OCI-LY7 (cell line): ENCODE measurements at regions not wholly inside any gene's neighbourhood (a gene's known extent, or its start where the extent isn't known, plus 50 kb on each side); places are given as distances from the start of the nearest gene placed in this dataset.

Experiments
- BruUV-seq: library from RNA; stranded (reverse); fragments of 400-500 nt; replicated peaks from 2 replicates; lab custom pipeline; 2021; lab: Mats Ljungman, UMichigan
- CTCF ChIA-PET: fragments of 300-600 bp; sonication (Branson Sonifier 250); formaldehyde crosslinking; loops from one replicate; lab custom pipeline; 2022; ENCODE audit warnings: antibody characterized with exemption; ENCODE audit not compliant: unreplicated experiment; lab: Charles Lee
- POLR2A ChIA-PET: fragments of 300-600 bp; sonication (Branson Sonifier 250); formaldehyde crosslinking; loops from one replicate; lab custom pipeline; 2022; ENCODE audit warnings: antibody characterized with exemption; lab: Charles Lee
- DNase-seq: peaks from one replicate; pipeline ENCODE4 v3.0.0-alpha.2; 2015; ENCODE audit warnings: low spot score
- H2AFZ ChIP-seq: fragments of 200-600 bp; sonication (generic), shearing (Covaris generic); 2 replicates; pipeline ENCODE4 v1.6.1; 2014; ENCODE audit warnings: mild to moderate bottlenecking, antibody characterized with exemption, low read length, moderate library complexity
- H3K27ac ChIP-seq: fragments of 200-600 bp; sonication (generic); 2 replicates; pipeline ENCODE4 v1.5.1; 2014; ENCODE audit warnings: mixed run types, low read depth, mild to moderate bottlenecking, moderate library complexity, low read length, inconsistent platforms; ENCODE audit not compliant: poor library complexity, severe bottlenecking
- H3K36me3 ChIP-seq: fragments of 200-600 bp; sonication (generic); 2 replicates; pipeline ENCODE4 v1.6.1; 2014; ENCODE audit warnings: mild to moderate bottlenecking, antibody characterized with exemption, low read length, moderate library complexity, mixed read lengths; ENCODE audit not compliant: insufficient read depth
- H3K4me1 ChIP-seq: fragments of 200-600 bp; sonication (generic); 2 replicates; pipeline ENCODE4 v1.5.1; 2014; ENCODE audit warnings: mild to moderate bottlenecking, low read length; ENCODE audit not compliant: insufficient read depth, poor library complexity, severe bottlenecking
- H3K4me2 ChIP-seq: fragments of 200-600 bp; sonication (generic); 2 replicates; pipeline ENCODE4 v1.6.1; 2014; ENCODE audit warnings: mild to moderate bottlenecking, low read length
- H3K4me3 ChIP-seq: fragments of 200-600 bp; sonication (generic); 2 replicates; pipeline ENCODE4 v1.5.1; 2014; ENCODE audit warnings: mild to moderate bottlenecking, low read depth, low read length; ENCODE audit not compliant: poor library complexity, severe bottlenecking
- H3K79me2 ChIP-seq: fragments of 200-600 bp; sonication (generic); 2 replicates; pipeline ENCODE4 v1.6.1; 2016; ENCODE audit warnings: low read depth, mild to moderate bottlenecking, low read length, moderate library complexity, mixed read lengths; ENCODE audit not compliant: insufficient read depth
- H3K9me2 ChIP-seq: fragments of 200-600 bp; sonication (generic); 2 replicates; pipeline ENCODE4 v1.6.1; 2016; ENCODE audit warnings: mild to moderate bottlenecking, low read length, mixed read lengths; ENCODE audit not compliant: insufficient read depth
- H3K9me3 ChIP-seq: fragments of 200-600 bp; sonication (generic); 2 replicates; pipeline ENCODE4 v1.6.1; 2014; ENCODE audit warnings: mild to moderate bottlenecking, mixed run types, low read length, mixed read lengths
- H4K20me1 ChIP-seq: fragments of 200-600 bp; sonication (generic); 2 replicates; pipeline ENCODE4 v1.6.1; 2014; ENCODE audit warnings: mild to moderate bottlenecking, antibody characterized with exemption, low read length, moderate library complexity, mixed read lengths; ENCODE audit not compliant: insufficient read depth
- EZH2phosphoT487 ChIP-seq: fragments of 200-600 bp; sonication (generic); IDR thresholded peaks from 2 replicates; pipeline ENCODE4 v1.6.1; 2018; ENCODE audit warnings: low read depth, borderline replicate concordance, mild to moderate bottlenecking, mixed run types, antibody characterized with exemption, low read length, moderate library complexity, mixed read lengths
- intact Hi-C: fragments of 100-400 bp; cut with micrococcal nuclease; formaldehyde crosslinking; loops from one replicate; pipeline ENCODE4 v1.10.0; 2022; ENCODE audit not compliant: unreplicated experiment
- TF ChIP-seq, protein P1 (sequence below): fragments of 200-600 bp; sonication (generic); conservative IDR thresholded peaks from 2 replicates; pipeline ENCODE4 v1.5.1; 2014; ENCODE audit warnings: mild to moderate bottlenecking, antibody characterized with exemption, low read length, moderate library complexity, mixed read lengths

DNA sequence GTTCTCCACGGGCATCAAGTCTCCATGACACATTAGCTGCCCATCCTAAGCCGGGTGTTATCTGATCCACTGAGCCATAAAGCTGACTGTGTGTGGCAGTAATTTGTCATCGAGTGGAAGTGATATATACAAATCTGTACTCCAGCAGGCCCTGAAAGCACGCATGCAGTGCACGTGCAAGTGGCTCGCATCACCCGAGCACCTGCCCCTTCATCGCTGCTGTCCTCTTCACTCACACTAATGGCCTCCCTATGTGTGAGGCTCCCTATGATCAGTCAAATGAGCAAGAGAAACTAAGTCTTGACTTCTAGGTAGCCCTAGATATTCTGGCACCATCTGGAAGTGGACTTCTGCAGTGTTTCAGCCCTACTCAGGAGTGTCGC, 248.6 kb downstream of the MATN1 start:
- no peak overlapping the region for H3K4me2 ChIP-seq
- H2AFZ ChIP-seq = no peak overlapping the region
- no peak overlapping the region for H3K27ac ChIP-seq
- no TSS peak for BruUV-seq
- no peaks in the 10 kb centered on the region for H3K4me1 ChIP-seq
- TF ChIP-seq, protein P1, sequence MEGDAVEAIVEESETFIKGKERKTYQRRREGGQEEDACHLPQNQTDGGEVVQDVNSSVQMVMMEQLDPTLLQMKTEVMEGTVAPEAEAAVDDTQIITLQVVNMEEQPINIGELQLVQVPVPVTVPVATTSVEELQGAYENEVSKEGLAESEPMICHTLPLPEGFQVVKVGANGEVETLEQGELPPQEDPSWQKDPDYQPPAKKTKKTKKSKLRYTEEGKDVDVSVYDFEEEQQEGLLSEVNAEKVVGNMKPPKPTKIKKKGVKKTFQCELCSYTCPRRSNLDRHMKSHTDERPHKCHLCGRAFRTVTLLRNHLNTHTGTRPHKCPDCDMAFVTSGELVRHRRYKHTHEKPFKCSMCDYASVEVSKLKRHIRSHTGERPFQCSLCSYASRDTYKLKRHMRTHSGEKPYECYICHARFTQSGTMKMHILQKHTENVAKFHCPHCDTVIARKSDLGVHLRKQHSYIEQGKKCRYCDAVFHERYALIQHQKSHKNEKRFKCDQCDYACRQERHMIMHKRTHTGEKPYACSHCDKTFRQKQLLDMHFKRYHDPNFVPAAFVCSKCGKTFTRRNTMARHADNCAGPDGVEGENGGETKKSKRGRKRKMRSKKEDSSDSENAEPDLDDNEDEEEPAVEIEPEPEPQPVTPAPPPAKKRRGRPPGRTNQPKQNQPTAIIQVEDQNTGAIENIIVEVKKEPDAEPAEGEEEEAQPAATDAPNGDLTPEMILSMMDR = no peak
- no peak for TF ChIP-seq EZH2phosphoT487
- no peaks in the 10 kb centered on the region for H3K9me2 ChIP-seq
- H3K4me3 ChIP-seq = no peak overlapping the region
- H3K9me3 ChIP-seq = no peaks in the 10 kb centered on the region
- H3K36me3 ChIP-seq = no peaks in the 10 kb centered on the region
- CTCF ChIA-PET = interaction anchor here (0.6 kb wide), 1 partner anchor 218 kb away, joined by 3 read pairs; no protein-coding TSS in a partner anchor
- POLR2A ChIA-PET = no interaction called here
- no peaks in the 10 kb centered on the region for H3K79me2 ChIP-seq
- no peaks in the 10 kb centered on the region for H4K20me1 ChIP-seq
- DNase-seq = no peak
- intact Hi-C loops = no loop called here

DNA sequence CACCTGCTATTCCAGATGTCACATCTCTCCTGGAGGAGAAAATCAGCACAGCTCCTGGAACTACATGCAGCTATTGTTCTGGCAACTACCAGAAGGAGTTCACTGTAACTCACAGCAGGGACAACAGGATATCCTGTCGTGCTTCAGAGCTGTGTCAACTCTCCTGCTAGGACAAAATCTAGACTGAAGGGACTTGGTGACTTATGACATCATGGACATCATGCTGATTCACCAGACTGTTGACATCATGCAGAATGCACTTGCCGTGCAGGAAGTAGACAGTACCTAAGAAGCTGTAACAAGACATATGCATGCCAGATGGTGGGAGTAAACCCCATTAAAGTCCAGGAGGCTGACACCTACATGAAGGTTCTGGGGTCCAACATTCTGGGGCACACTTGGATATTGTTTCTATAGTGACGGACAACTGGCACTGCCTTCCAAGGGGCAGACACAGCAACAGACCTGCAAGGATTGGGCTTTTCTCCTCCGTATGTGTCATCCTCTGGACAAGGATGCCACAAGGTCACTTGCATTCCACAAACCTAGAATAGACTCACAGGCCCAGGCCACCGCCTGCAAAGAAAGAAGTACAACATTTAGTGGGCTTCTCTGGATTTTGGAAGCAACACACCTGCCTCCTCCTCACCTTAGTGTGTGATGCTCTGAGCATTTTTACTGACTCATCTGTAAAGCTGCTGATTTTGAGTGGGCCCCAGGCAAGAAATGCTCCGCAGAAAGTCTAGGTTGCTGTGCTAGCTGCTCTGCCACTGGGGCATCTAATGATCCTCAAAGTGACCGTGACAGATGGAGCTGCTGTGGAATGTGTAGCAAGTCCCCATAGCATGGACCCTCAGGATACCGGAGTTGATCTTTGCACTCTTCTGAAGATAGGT, 249.2 kb downstream of the MATN1 start:
- DNase-seq = no peak
- POLR2A ChIA-PET = no interaction called here
- intact Hi-C loops = no loop called here

More for the DNA sequence above, 249.2 kb downstream of the MATN1 start:
- CTCF ChIA-PET = interaction anchor here (0.6 kb wide), 1 partner anchor 14 kb away, joined by 4 read pairs; no protein-coding TSS in a partner anchor
- H3K4me3 ChIP-seq = no peak overlapping the region
- no peaks in the 10 kb centered on the region for H3K4me1 ChIP-seq
- no TSS peak for BruUV-seq
- H3K9me2 ChIP-seq = no peaks in the 10 kb centered on the region
- no peaks in the 10 kb centered on the region for H3K9me3 ChIP-seq
- TF ChIP-seq, protein P1 = no peak
- no peak for TF ChIP-seq EZH2phosphoT487
- no peak overlapping the region for H2AFZ ChIP-seq
- H3K27ac ChIP-seq = no peak overlapping the region
- H3K36me3 ChIP-seq = no peaks in the 10 kb centered on the region
- H3K79me2 ChIP-seq = no peaks in the 10 kb centered on the region
- H3K4me2 ChIP-seq = no peak overlapping the region
- no peaks in the 10 kb centered on the region for H4K20me1 ChIP-seq
